Fibroblast of lung (primary cell): ENCODE measurements at regions not wholly inside any gene's neighbourhood (a gene's known extent, or its start where the extent isn't known, plus 50 kb on each side); places are given as distances from the start of the nearest gene placed in this dataset.
"Not testable (repeated sequence)": the region's sequence is repeated elsewhere in the genome, so short reads cannot be mapped to it uniquely, and the experiment has no call there.

Experiments used
- CTCF ChIP-seq, 2 donors: IDR thresholded peaks in 1 of 2; conservative IDR thresholded peaks in 1 of 2; 1 replicate in 1 of 2; 2 replicates in 1 of 2; pipeline ENCODE4 v1.5.1; 2011 to 2012; ENCODE audit warnings: low read length in 2 of 2, control low read depth in 1 of 2, inconsistent platforms in 1 of 2, low read depth in 1 of 2, mild to moderate bottlenecking in 1 of 2
- EZH2 ChIP-seq: IDR thresholded peaks from 2 replicates; pipeline ENCODE4 v1.5.1; 2012; ENCODE audit warnings: low read length, control low read depth, mild to moderate bottlenecking; ENCODE audit errors: missing control alignments

DNA sequence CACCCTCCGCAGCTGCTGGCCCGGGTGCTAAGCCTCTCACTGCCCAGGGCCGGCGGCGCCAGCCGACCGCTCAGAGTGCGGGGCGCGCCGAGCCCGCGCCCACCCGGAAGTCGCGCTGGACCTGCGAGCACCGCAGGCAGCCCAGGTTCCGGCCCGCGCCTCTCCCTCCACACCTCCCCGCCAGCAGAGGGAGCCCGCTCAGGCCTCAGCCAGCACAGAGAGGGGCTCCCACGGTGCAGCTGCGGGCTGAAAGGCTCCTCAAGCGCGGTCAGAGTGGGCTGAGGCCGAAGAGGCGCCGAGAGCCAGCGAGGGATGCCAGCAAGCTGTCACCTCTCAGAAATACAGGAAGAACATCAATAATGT, 202.0 kb upstream of the C1QTNF3 start:
- not testable (repeated sequence) for TF ChIP-seq CTCF (conservative IDR thresholded peaks at IDR 0.05 in 1 of 2, IDR thresholded peaks at IDR 0.05 in 1 of 2; ENCODE audit: low read depth in 1 of 2, low read length in 2 of 2); EZH2
